ENCODE measurements at regions not wholly inside any gene's neighbourhood (a gene's known extent, or its start where the extent isn't known, plus 50 kb on each side); places are given as distances from the start of the nearest gene placed in this dataset.

GRCh38 chr7:153422291-153423209, 629.6 kb upstream of the DPP6 start:
- TF ChIP-seq CTCF (conservative IDR thresholded peaks at IDR 0.05; ENCODE audit: low read depth, low read length), result no peak
- TF ChIP-seq MXI1 (IDR thresholded peaks at IDR 0.05; ENCODE audit: borderline replicate concordance, low read depth, low read length), result no peak
- no peak for TF ChIP-seq POLR2A (IDR thresholded peaks at IDR 0.05; ENCODE audit: low read depth, low read length)
- TF ChIP-seq MAFK (IDR thresholded peaks at IDR 0.05; ENCODE audit: low read depth, low read length), result no peak
